Esophagus squamous epithelium (tissue), 5 donors: ENCODE measurements at regions not wholly inside any gene's neighbourhood (a gene's known extent, or its start where the extent isn't known, plus 50 kb on each side); places are given as distances from the start of the nearest gene placed in this dataset.

Source experiments
- DNase-seq: peaks from one replicate; lab custom pipeline; 2025; lab: John Stamatoyannopoulos, UW
- H3K27ac ChIP-seq, 4 donors: fragments of 200-600 bp; sonication (generic); one replicate each; pipeline ENCODE4 v1.5.1; 2016 to 2019; ENCODE audit warnings: mild to moderate bottlenecking in 1 of 4
- H3K27me3 ChIP-seq, 4 donors: fragments of 200-600 bp; sonication (generic); 1 replicate in 3 of 4; 2 replicates in 1 of 4; pipeline versions ENCODE4 v1.5.1 to v1.6.0; 2017 to 2021; ENCODE audit warnings: antibody characterized with exemption in 1 of 4
- H3K36me3 ChIP-seq, 3 donors: fragments of 200-600 bp; sonication (generic); one replicate each; pipeline ENCODE4 v1.5.1; 2016 to 2019
- H3K4me1 ChIP-seq, 3 donors: fragments of 200-600 bp; sonication (generic); one replicate each; pipeline ENCODE4 v1.5.1; 2017 to 2019
- H3K4me3 ChIP-seq, 4 donors: fragments of 200-600 bp; sonication (generic); 1 replicate in 3 of 4; 2 replicates in 1 of 4; pipeline ENCODE4 v1.5.1; 2016 to 2019; ENCODE audit warnings: mild to moderate bottlenecking in 2 of 4, moderate library complexity in 1 of 4
- H3K9me3 ChIP-seq, 3 donors: fragments of 200-600 bp; sonication (generic); one replicate each; pipeline ENCODE4 v1.5.1; 2016 to 2019
- CTCF ChIP-seq, 6 experiments: fragments of 450-650 bp in 4 of 6; fragments of 200-600 bp in 2 of 6; sonication (generic) in 2 of 6; IDR thresholded peaks; one replicate each; pipeline ENCODE4 v1.5.1; 2016 to 2019; ENCODE audit warnings: antibody characterized with exemption in 6 of 6, mild to moderate bottlenecking in 4 of 6, moderate library complexity in 4 of 6
- POLR2A ChIP-seq, 4 donors: fragments of 450-650 bp; IDR thresholded peaks; one replicate each; pipeline ENCODE4 v1.6.1; 2017; ENCODE audit warnings: antibody characterized with exemption in 4 of 4, mild to moderate bottlenecking in 4 of 4, moderate library complexity in 3 of 4
- WGBS, 2 donors: methylation state at CpG; one replicate each; pipeline ENCODE4 v1.1.5; 2018; 5-methylcytosine and 5-hydroxymethylcytosine counted together
- intact Hi-C: fragments of 100-400 bp; cut with DNase I; formaldehyde crosslinking; loops from one replicate; pipeline ENCODE4 v1.15.0; 2022
- donor health status: DM: yes; HTN: yes; CAD: no.

GRCh38 chr12:11954181-11954580 lies 116.6 kb upstream of the BCL2L14 start:
- intact Hi-C loops, result no loop called here
- H3K27ac ChIP-seq, result no peak overlapping the region
- no peaks in the 10 kb centered on the region for H3K36me3 ChIP-seq
- no peak for DNase-seq
- no peaks in the 10 kb centered on the region for H3K27me3 ChIP-seq
- 33 to 61% methylated on average over 1 to 2 of the region's 2 CpGs for WGBS, 2 donors
- no peaks in the 10 kb centered on the region for H3K9me3 ChIP-seq
- H3K4me3 ChIP-seq, result no peak overlapping the region
- H3K4me1 ChIP-seq, result peaks cover 8 to 28% (median 11%) of the 10 kb centered on the region in 3 donors
- no peak for TF ChIP-seq POLR2A (IDR thresholded peaks at IDR 0.05)
- no peak for TF ChIP-seq CTCF (IDR thresholded peaks at IDR 0.05)

- Histone ChIP-seq H3K36me3 (no peaks in the 10 kb centered on the region), H3K4me3 (no peak overlapping the region), H3K27ac (no peak overlapping the region), H3K9me3 (no peaks in the 10 kb centered on the region), H3K4me1 (peaks cover 0 to 6% (median 0%) of the 10 kb centered on the region in 3 donors), H3K27me3 (no peaks in the 10 kb centered on the region)
- 63 to 70% methylated on average over 6 to 9 of the region's 9 CpGs for WGBS, 2 donors
- no peak for DNase-seq
- intact Hi-C loops, result no loop called here
- TF ChIP-seq CTCF (IDR thresholded peaks at IDR 0.05) (no peak), POLR2A (IDR thresholded peaks at IDR 0.05) (no peak)
Measured at GRCh38 chr12:11958221-11959091, 112.3 kb upstream of the BCL2L14 start.

GRCh38 chr12:11959117-11959823 lies 111.5 kb upstream of the BCL2L14 start:
- no peak for DNase-seq
- peaks cover 0 to 6% (median 0%) of the 10 kb centered on the region in 3 donors for H3K4me1 ChIP-seq
- H3K27ac ChIP-seq, result no peak overlapping the region
- 52 to 90% methylated on average over 7 of the region's 9 CpGs for WGBS, 2 donors
- no peaks in the 10 kb centered on the region for H3K36me3 ChIP-seq
- H3K9me3 ChIP-seq, result no peaks in the 10 kb centered on the region
- H3K27me3 ChIP-seq, result no peaks in the 10 kb centered on the region
- no peak for TF ChIP-seq POLR2A (IDR thresholded peaks at IDR 0.05)
- TF ChIP-seq CTCF (IDR thresholded peaks at IDR 0.05), result no peak
- intact Hi-C loops, result no loop called here
- H3K4me3 ChIP-seq, result no peak overlapping the region

GRCh38 chr12:11960646-11961045 lies 110.1 kb upstream of the BCL2L14 start:
- no peaks in the 10 kb centered on the region for H3K36me3 ChIP-seq
- intact Hi-C loops, result no loop called here
- TF ChIP-seq CTCF (IDR thresholded peaks at IDR 0.05) (no peak), POLR2A (IDR thresholded peaks at IDR 0.05) (no peak)
- no peaks in the 10 kb centered on the region for H3K9me3 ChIP-seq
- 92 to 93% methylated on average over 3 to 6 of the region's 6 CpGs for WGBS, 2 donors
- no peak overlapping the region for H3K4me3 ChIP-seq
- H3K4me1 ChIP-seq, result peaks cover 0 to 6% (median 0%) of the 10 kb centered on the region in 3 donors
- no peaks in the 10 kb centered on the region for H3K27me3 ChIP-seq
- DNase-seq, result no peak
- H3K27ac ChIP-seq, result no peak overlapping the region

- no peak overlapping the region for H3K27ac ChIP-seq
- no peaks in the 10 kb centered on the region for H3K27me3 ChIP-seq
- DNase-seq, result no peak
- no peaks in the 10 kb centered on the region for H3K9me3 ChIP-seq
- peaks cover 0 to 6% (median 0%) of the 10 kb centered on the region in 3 donors for H3K4me1 ChIP-seq
- WGBS, 2 donors, result 40 to 76% methylated on average over 1 to 5 of the region's 5 CpGs
- no peak overlapping the region for H3K4me3 ChIP-seq
- no peaks in the 10 kb centered on the region for H3K36me3 ChIP-seq
- intact Hi-C loops, result no loop called here
- TF ChIP-seq POLR2A (IDR thresholded peaks at IDR 0.05), result no peak
- TF ChIP-seq CTCF (IDR thresholded peaks at IDR 0.05), result no peak
Measured at GRCh38 chr12:11961686-11962085, 109.1 kb upstream of the BCL2L14 start.
